Loucy (cell line): ENCODE measurements at regions not wholly inside any gene's neighbourhood (a gene's known extent, or its start where the extent isn't known, plus 50 kb on each side); places are given as distances from the start of the nearest gene placed in this dataset.
"Not testable (repeated sequence)": the region's sequence is repeated elsewhere in the genome, so short reads cannot be mapped to it uniquely, and the experiment has no call there.

ENCODE experiments used
- H2AFZ ChIP-seq: fragments of 200-600 bp; sonication (generic); 2 replicates; pipeline ENCODE4 v1.6.0; 2016; ENCODE audit warnings: antibody characterized with exemption, mild to moderate bottlenecking, low read length, moderate library complexity
- H3F3A ChIP-seq: fragments of 200-600 bp; 2 replicates; pipeline ENCODE4 v1.6.0; 2016; ENCODE audit warnings: antibody characterized with exemption, low read depth, mild to moderate bottlenecking
- H3K27me3 ChIP-seq: fragments of 200-600 bp; sonication (generic); 2 replicates; pipeline ENCODE4 v1.6.1; 2014; ENCODE audit warnings: low read length, mild to moderate bottlenecking; ENCODE audit not compliant: insufficient read depth, poor library complexity, severe bottlenecking
- H3K36me3 ChIP-seq: fragments of 200-600 bp; sonication (generic); 2 replicates; pipeline ENCODE4 v1.6.1; 2016; ENCODE audit warnings: low read length; ENCODE audit not compliant: insufficient read depth
- H3K4me1 ChIP-seq: fragments of 200-600 bp; sonication (generic); 2 replicates; pipeline ENCODE4 v1.5.1; 2014; ENCODE audit warnings: low read length, mild to moderate bottlenecking; ENCODE audit not compliant: insufficient read depth, poor library complexity, severe bottlenecking
- H3K4me2 ChIP-seq: fragments of 200-600 bp; sonication (generic); 2 replicates; pipeline ENCODE4 v1.6.0; 2014; ENCODE audit warnings: antibody characterized with exemption, low read length, low read depth, mild to moderate bottlenecking; ENCODE audit not compliant: poor library complexity, severe bottlenecking
- H3K4me3 ChIP-seq: fragments of 200-600 bp; sonication (generic); 2 replicates; pipeline ENCODE4 v1.5.1; 2014; ENCODE audit warnings: low read length, mild to moderate bottlenecking, mixed read lengths; ENCODE audit not compliant: poor library complexity, severe bottlenecking
- H3K79me2 ChIP-seq: fragments of 200-600 bp; sonication (generic); 2 replicates; pipeline ENCODE4 v1.6.1; 2014; ENCODE audit warnings: low read length; ENCODE audit not compliant: insufficient read depth
- H3K9ac ChIP-seq: fragments of 200-600 bp; sonication (generic); 2 replicates; pipeline ENCODE4 v1.6.0; 2014; ENCODE audit warnings: mild to moderate bottlenecking, low read depth, low read length, moderate library complexity; ENCODE audit not compliant: poor library complexity, severe bottlenecking
- H3K9me2 ChIP-seq: fragments of 200-600 bp; sonication (generic); replicated peaks from 2 replicates; pipeline ENCODE4 v1.6.1; 2016; ENCODE audit warnings: low read depth, low read length, mixed read lengths
- H3K9me3 ChIP-seq: fragments of 200-600 bp; sonication (generic); 2 replicates; pipeline ENCODE4 v1.6.1; 2014; ENCODE audit warnings: mild to moderate bottlenecking, antibody characterized with exemption, low read length, low read depth; ENCODE audit not compliant: insufficient read depth
- H4K20me1 ChIP-seq: fragments of 200-600 bp; sonication (generic); 2 replicates; pipeline ENCODE4 v1.6.0; 2014; ENCODE audit warnings: antibody characterized with exemption, low read length, mild to moderate bottlenecking; ENCODE audit not compliant: insufficient read depth, poor library complexity, severe bottlenecking
- EZH2phosphoT487 ChIP-seq: fragments of 200-600 bp; IDR thresholded peaks from 2 replicates; pipeline ENCODE4 v1.6.1; 2018; ENCODE audit warnings: antibody characterized with exemption, mild to moderate bottlenecking, moderate library complexity, borderline replicate concordance
- TF ChIP-seq, protein P1 (sequence below): fragments of 200-600 bp; sonication (generic); conservative IDR thresholded peaks from 2 replicates; pipeline ENCODE4 v1.5.1; 2014; ENCODE audit warnings: mild to moderate bottlenecking, antibody characterized with exemption, low read length

GRCh38 chr4:171478181-171478580, 335.0 kb upstream of the GALNTL6 start:
- Histone ChIP-seq H3K9me3 (no peaks in the 10 kb centered on the region), H3K4me1 (no peaks in the 10 kb centered on the region), H3K27me3 (no peaks in the 10 kb centered on the region), H3K9ac (no peak overlapping the region), H3K79me2 (no peaks in the 10 kb centered on the region), H3K9me2 (no peaks in the 10 kb centered on the region), H4K20me1 (no peaks in the 10 kb centered on the region), H3K36me3 (no peaks in the 10 kb centered on the region), H3K4me3 (no peak overlapping the region), H2AFZ (no peak overlapping the region), H3F3A (no peaks in the 10 kb centered on the region), H3K4me2 (no peak overlapping the region)
- TF ChIP-seq, protein P1, sequence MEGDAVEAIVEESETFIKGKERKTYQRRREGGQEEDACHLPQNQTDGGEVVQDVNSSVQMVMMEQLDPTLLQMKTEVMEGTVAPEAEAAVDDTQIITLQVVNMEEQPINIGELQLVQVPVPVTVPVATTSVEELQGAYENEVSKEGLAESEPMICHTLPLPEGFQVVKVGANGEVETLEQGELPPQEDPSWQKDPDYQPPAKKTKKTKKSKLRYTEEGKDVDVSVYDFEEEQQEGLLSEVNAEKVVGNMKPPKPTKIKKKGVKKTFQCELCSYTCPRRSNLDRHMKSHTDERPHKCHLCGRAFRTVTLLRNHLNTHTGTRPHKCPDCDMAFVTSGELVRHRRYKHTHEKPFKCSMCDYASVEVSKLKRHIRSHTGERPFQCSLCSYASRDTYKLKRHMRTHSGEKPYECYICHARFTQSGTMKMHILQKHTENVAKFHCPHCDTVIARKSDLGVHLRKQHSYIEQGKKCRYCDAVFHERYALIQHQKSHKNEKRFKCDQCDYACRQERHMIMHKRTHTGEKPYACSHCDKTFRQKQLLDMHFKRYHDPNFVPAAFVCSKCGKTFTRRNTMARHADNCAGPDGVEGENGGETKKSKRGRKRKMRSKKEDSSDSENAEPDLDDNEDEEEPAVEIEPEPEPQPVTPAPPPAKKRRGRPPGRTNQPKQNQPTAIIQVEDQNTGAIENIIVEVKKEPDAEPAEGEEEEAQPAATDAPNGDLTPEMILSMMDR = no peak
- TF ChIP-seq EZH2phosphoT487 = no peak

GRCh38 chr4:171475111-171475510, 338.1 kb upstream of the GALNTL6 start:
- H3K4me2 ChIP-seq, H4K20me1 ChIP-seq, H2AFZ ChIP-seq, H3K36me3 ChIP-seq, H3K9ac ChIP-seq, H3K27me3 ChIP-seq, H3K9me2 ChIP-seq, H3K79me2 ChIP-seq, H3K9me3 ChIP-seq, H3K4me3 ChIP-seq, H3K4me1 ChIP-seq, H3F3A ChIP-seq: not testable (repeated sequence)

DNA sequence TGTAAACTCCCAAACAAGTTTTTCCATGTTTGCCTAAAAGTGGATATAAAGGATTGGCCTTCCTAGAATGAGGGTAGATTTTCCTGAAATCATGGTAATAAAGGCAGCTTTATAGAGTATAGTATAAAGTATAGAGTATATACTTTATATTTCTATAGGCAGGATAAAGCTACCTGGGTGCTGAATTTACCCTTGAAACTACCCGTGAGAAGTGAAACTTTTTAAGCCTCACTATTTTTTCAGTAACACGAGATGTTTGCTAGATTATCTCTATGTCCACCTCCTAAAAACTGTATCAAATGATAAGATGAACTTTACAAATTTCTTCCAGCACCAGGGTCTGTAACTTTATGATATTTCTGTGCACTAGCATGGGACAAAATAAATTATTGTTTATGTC, 340.0 kb upstream of the GALNTL6 start:
- Histone ChIP-seq H3K4me1 (no peaks in the 10 kb centered on the region), H3K4me2 (no peak overlapping the region), H2AFZ (no peak overlapping the region), H3K36me3 (no peaks in the 10 kb centered on the region), H3K27me3 (no peaks in the 10 kb centered on the region), H3F3A (no peaks in the 10 kb centered on the region), H3K9me3 (no peaks in the 10 kb centered on the region), H4K20me1 (no peaks in the 10 kb centered on the region), H3K9ac (no peak overlapping the region), H3K79me2 (no peaks in the 10 kb centered on the region), H3K4me3 (no peak overlapping the region), H3K9me2 (no peaks in the 10 kb centered on the region)
- TF ChIP-seq EZH2phosphoT487 = no peak

DNA sequence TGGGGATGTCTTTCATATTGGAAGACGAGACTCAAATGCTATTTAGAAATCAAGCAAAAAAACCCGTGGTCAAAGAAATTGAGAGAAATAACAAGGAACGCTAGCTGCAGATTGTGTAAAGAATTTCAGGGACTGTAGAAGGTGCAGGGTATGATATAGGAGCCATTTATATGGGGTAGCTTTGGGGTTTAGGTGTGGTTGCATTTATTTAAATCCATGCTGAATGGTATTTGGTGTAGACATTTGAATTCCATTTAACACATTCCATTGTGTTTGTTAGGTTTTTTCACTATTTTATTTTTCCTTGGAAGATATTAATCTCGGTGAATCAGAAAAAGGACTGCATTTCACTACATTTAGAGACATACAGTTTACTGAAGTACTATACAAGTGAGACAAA, 341.0 kb upstream of the GALNTL6 start:
- H4K20me1 ChIP-seq = no peaks in the 10 kb centered on the region
- H3K4me1 ChIP-seq = no peaks in the 10 kb centered on the region
- H3K9me3 ChIP-seq = no peaks in the 10 kb centered on the region
- H3K27me3 ChIP-seq = no peaks in the 10 kb centered on the region
- H3K4me3 ChIP-seq = no peak overlapping the region
- H3K4me2 ChIP-seq = no peak overlapping the region
- no peak overlapping the region for H3K9ac ChIP-seq
- no peaks in the 10 kb centered on the region for H3K9me2 ChIP-seq
- H3K36me3 ChIP-seq = no peaks in the 10 kb centered on the region
- H2AFZ ChIP-seq = no peak overlapping the region
- H3F3A ChIP-seq = no peaks in the 10 kb centered on the region
- TF ChIP-seq, protein P1 = no peak
- no peak for TF ChIP-seq EZH2phosphoT487
- H3K79me2 ChIP-seq = no peaks in the 10 kb centered on the region
